Gastroesophageal sphincter (tissue), 4 donors: ENCODE measurements at regions not wholly inside any gene's neighbourhood (a gene's known extent, or its start where the extent isn't known, plus 50 kb on each side); places are given as distances from the start of the nearest gene placed in this dataset.

Experiments
- ATAC-seq: fragments of 150-250 bp; one replicate; pipeline ENCODE4 v1.9.1; 2016; ENCODE audit warnings: mild to moderate bottlenecking, moderate library complexity
- H3K27ac ChIP-seq, 4 donors: fragments of 200-600 bp; sonication (generic) in 3 of 4; 1 replicate in 3 of 4; 2 replicates in 1 of 4; pipeline ENCODE4 v1.5.1; 2016 to 2019
- H3K27me3 ChIP-seq: fragments of 200-600 bp; sonication (generic); one replicate; pipeline ENCODE4 v1.5.1; 2019
- H3K36me3 ChIP-seq, 2 donors: fragments of 200-600 bp; sonication (generic); one replicate each; pipeline ENCODE4 v1.5.1; 2019; ENCODE audit warnings: control low read depth in 1 of 2
- H3K4me1 ChIP-seq, 3 donors: fragments of 200-600 bp; sonication (generic); 1 replicate in 2 of 3; 2 replicates in 1 of 3; pipeline ENCODE4 v1.5.1; 2016 to 2019; ENCODE audit warnings: control low read depth in 2 of 3
- H3K4me3 ChIP-seq, 2 donors: fragments of 200-600 bp; sonication (generic); one replicate each; pipeline ENCODE4 v1.5.1; 2019; ENCODE audit warnings: mild to moderate bottlenecking in 1 of 2, moderate library complexity in 1 of 2
- H3K9me3 ChIP-seq, 3 donors: fragments of 200-600 bp; sonication (generic); one replicate each; pipeline ENCODE4 v1.5.1; 2017 to 2019; ENCODE audit warnings: control low read depth in 2 of 3
- CTCF ChIP-seq, 4 experiments: fragments of 200-600 bp in 2 of 4; fragments of 450-650 bp in 2 of 4; sonication (generic) in 1 of 4; IDR thresholded peaks; one replicate each; pipeline ENCODE4 v1.5.1; 2017 to 2019; ENCODE audit warnings: antibody characterized with exemption in 4 of 4, mild to moderate bottlenecking in 2 of 4, moderate library complexity in 2 of 4
- EP300 ChIP-seq: sonication (generic); formaldehyde crosslinking; IDR thresholded peaks from one replicate; pipeline ENCODE4 v1.6.1; 2017; ENCODE audit warnings: antibody characterized with exemption, mild to moderate bottlenecking
- POLR2A ChIP-seq, 2 donors: fragments of 450-650 bp; IDR thresholded peaks; one replicate each; pipeline ENCODE4 v1.6.1; 2017; ENCODE audit warnings: antibody characterized with exemption in 2 of 2, mild to moderate bottlenecking in 2 of 2, moderate library complexity in 1 of 2
- POLR2AphosphoS5 ChIP-seq: sonication (generic); formaldehyde crosslinking; IDR thresholded peaks from one replicate; pipeline ENCODE4 v1.6.1; 2017; ENCODE audit warnings: antibody characterized with exemption
- WGBS, 2 donors: methylation state at CpG; one replicate each; pipeline ENCODE4 v1.1.5; 2018; ENCODE audit warnings: low coverage in 1 of 2; 5-methylcytosine and 5-hydroxymethylcytosine counted together

GRCh38 chr1:177784409-177784808 lies 185.4 kb downstream of the SEC16B start:
- WGBS, 2 donors: 57 to 86% methylated on average over 1 of the region's 1 CpG
- Histone ChIP-seq H3K9me3 (no peaks in the 10 kb centered on the region), H3K4me3 (no peak overlapping the region), H3K27me3 (peaks cover 5% of the 10 kb centered on the region), H3K36me3 (no peaks in the 10 kb centered on the region), H3K27ac (no peak overlapping the region), H3K4me1 (no peaks in the 10 kb centered on the region)
- TF ChIP-seq EP300: no peak
- no peak for TF ChIP-seq POLR2AphosphoS5
- no peak for TF ChIP-seq CTCF (IDR thresholded peaks at IDR 0.05)
- no peak for TF ChIP-seq POLR2A (IDR thresholded peaks at IDR 0.05)
- no peak for ATAC-seq

GRCh38 chr1:177783051-177783450 lies 186.8 kb downstream of the SEC16B start:
- Histone ChIP-seq H3K4me1 (no peaks in the 10 kb centered on the region), H3K27ac (no peak overlapping the region), H3K9me3 (no peaks in the 10 kb centered on the region), H3K4me3 (no peak overlapping the region), H3K36me3 (no peaks in the 10 kb centered on the region), H3K27me3 (peaks cover 5% of the 10 kb centered on the region)
- WGBS, 2 donors: 54 to 69% methylated on average over 4 of the region's 4 CpGs
- TF ChIP-seq CTCF (IDR thresholded peaks at IDR 0.05) (no peak), EP300 (no peak)
- ATAC-seq: no peak

GRCh38 chr1:177780096-177780700 lies 189.7 kb downstream of the SEC16B start:
- peak; percentile 57 for ATAC-seq
- H3K36me3 ChIP-seq: no peaks in the 10 kb centered on the region
- 21 to 27% methylated on average over 3 to 5 of the region's 5 CpGs for WGBS, 2 donors
- H3K27me3 ChIP-seq: peaks cover 11% of the 10 kb centered on the region
- H3K4me1 ChIP-seq: no peaks in the 10 kb centered on the region
- no peak for TF ChIP-seq EP300
- TF ChIP-seq CTCF (IDR thresholded peaks at IDR 0.05): peak; percentile 28 to 63 (median 41)
- no peak for TF ChIP-seq POLR2AphosphoS5
- TF ChIP-seq POLR2A (IDR thresholded peaks at IDR 0.05): no peak
- no peak overlapping the region for H3K4me3 ChIP-seq
- no peak overlapping the region for H3K27ac ChIP-seq
- peaks cover 0 to 2% (median 0%) of the 10 kb centered on the region in 3 donors for H3K9me3 ChIP-seq

- ATAC-seq: no peak
- TF ChIP-seq EP300 (no peak), POLR2A (IDR thresholded peaks at IDR 0.05) (no peak), POLR2AphosphoS5 (no peak), CTCF (IDR thresholded peaks at IDR 0.05) (no peak)
- H3K4me3 ChIP-seq: no peak overlapping the region
- no peaks in the 10 kb centered on the region for H3K36me3 ChIP-seq
- peaks cover 11% of the 10 kb centered on the region for H3K27me3 ChIP-seq
- 56 to 64% methylated on average over 5 to 6 of the region's 10 CpGs for WGBS, 2 donors
- H3K4me1 ChIP-seq: no peaks in the 10 kb centered on the region
- H3K9me3 ChIP-seq: peaks cover 0 to 10% (median 0%) of the 10 kb centered on the region in 3 donors
- H3K27ac ChIP-seq: no peak overlapping the region
Measured at GRCh38 chr1:177779166-177779965, 190.5 kb downstream of the SEC16B start.

- no peaks in the 10 kb centered on the region for H3K36me3 ChIP-seq
- TF ChIP-seq EP300: no peak
- TF ChIP-seq POLR2A (IDR thresholded peaks at IDR 0.05): no peak
- no peak for TF ChIP-seq CTCF (IDR thresholded peaks at IDR 0.05)
- no peak for TF ChIP-seq POLR2AphosphoS5
- H3K27ac ChIP-seq: no peak overlapping the region
- no peak overlapping the region for H3K4me3 ChIP-seq
- no peak for ATAC-seq
- no peaks in the 10 kb centered on the region for H3K4me1 ChIP-seq
- peaks cover 0 to 31% (median 0%) of the 10 kb centered on the region in 3 donors for H3K9me3 ChIP-seq
- peaks cover 6% of the 10 kb centered on the region for H3K27me3 ChIP-seq
- 51 to 76% methylated on average over 2 to 4 of the region's 4 CpGs for WGBS, 2 donors
Measured at GRCh38 chr1:177775924-177776323, 193.9 kb downstream of the SEC16B start.
